Activated CD4-positive, alpha-beta T cell treated with anti-CD3 and anti-CD28 coated beads, Interleukin-10, Interleukin-2, amounts not matched to agents 100 ng/mL and 50 ng/mL, durations not matched to agents 16 hours and 8 hours (primary cell): ENCODE measurements at regions not wholly inside any gene's neighbourhood (a gene's known extent, or its start where the extent isn't known, plus 50 kb on each side); places are given as distances from the start of the nearest gene placed in this dataset.

ENCODE experiments used
- DNase-seq: peaks from one replicate; pipeline ENCODE4 v3.0.0-alpha.2; 2020

DNA sequence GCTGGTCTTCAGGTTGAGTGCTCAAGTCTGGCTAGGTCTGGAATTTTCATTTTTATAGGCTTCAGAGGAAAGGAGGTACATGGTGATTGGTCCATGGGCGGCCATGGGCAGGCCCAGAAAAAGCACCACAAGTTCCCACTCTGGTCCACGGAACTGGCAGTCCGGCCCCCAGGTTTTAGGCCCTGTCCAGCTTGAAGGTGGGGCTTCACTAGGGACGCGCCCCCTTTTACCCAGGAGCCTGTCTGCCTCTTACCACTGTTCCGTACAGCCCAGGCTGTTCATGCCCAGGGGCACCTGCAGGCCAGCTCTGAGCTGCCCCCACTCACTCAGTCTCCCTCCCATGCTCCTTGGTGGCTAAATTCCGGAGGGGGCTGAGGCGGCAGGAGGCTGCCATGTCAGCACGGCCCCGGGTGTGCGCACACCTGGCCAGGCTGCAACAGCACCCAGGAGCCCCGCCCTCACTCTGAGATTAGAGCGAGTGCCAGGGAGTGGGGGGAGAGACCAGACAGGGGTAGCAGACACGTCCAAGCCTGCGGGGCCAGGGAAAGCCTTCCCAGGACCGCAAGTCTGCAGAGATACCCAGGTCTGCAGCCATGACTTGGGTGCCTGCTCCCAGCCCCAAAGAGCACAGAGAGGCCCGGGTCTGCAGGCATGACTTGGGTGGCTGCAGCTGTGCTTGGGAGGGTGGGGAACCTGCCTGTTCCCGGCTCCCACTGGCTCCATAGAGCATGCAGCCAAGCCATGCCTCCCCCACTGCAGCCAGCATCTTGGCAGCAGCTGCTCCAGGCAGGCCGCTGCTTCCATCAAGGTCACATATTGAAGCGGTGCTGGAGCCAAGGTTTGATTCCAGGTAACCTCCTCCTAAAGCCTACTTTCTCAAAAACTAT lies 390.2 kb upstream of the SGCD start:
- no peak for DNase-seq

DNA sequence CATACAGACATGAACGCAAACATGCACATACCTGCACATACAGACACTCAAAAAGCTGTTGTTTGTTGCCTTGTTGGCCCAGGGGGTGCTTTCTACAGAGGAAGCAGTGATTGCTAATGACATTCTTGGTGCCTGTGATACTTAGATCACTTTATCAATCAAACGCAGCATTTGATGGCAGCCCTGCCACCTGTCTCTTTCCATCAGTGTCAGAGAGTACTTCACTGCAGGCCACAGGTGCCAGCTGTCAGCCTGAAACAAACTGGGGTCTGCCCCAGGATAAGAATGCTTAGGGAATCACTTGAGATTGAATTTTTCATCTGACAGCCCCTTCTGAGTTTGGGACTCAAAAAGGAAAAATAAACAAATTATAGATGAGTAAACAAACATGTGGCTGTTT lies 388.9 kb upstream of the SGCD start:
- no peak for DNase-seq

- DNase-seq: no peak
Measured at GRCh38 chr5:155941340-155941739, 385.6 kb upstream of the SGCD start.

GRCh38 chr5:155943516-155944407 lies 383.2 kb upstream of the SGCD start:
- peak; percentile 38 for DNase-seq

DNA sequence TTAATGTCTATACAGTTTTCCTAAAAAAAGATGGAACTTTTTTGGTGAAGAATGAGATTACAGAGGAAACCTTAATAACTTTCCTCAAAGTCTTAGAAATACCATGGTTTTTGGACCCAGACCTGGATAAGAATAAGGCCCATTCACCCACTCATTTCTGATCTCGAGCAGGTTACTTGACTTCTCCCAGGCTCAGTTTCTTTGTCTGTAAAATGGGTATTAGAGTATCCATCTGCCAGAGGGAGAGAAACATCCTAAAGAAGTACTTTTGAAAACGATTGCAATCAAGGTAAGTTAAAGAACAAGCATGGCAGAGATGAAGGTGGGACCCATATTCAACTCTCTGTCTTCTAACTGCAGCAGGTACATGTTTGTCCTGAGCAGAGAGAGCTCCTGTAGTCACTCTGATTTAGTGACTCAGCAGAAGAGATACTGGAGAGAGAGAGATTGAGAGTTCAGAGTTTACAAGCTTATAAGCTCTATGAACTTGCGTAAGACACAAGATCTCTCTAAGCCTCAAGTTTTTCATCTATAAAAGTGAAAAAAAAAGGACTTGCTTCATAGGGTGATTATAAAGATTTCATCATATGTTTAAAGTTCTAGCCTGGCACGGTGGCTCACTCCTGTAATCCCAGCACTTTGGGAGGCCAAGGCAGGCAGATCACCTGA lies 379.4 kb upstream of the SGCD start:
- no peak for DNase-seq

DNA sequence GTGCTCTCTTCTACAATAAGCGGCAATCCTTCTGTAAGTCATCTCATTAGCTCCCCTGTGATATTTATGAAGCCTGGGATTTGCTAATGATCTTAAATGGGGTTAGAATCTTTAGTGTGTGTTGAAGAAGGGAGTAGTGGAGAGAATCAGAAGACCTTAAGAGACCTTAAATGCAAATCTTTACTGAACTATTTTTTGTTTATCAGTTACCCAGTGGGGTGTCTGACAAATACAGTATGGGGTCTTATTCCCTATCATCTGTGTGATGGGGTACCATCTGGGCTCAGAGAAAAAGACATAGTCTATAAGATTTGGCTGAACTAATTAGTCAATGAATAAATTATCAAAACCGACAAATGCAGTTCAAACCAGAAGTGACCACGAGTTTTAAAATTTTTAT lies 378.4 kb upstream of the SGCD start:
- DNase-seq: no peak

DNA sequence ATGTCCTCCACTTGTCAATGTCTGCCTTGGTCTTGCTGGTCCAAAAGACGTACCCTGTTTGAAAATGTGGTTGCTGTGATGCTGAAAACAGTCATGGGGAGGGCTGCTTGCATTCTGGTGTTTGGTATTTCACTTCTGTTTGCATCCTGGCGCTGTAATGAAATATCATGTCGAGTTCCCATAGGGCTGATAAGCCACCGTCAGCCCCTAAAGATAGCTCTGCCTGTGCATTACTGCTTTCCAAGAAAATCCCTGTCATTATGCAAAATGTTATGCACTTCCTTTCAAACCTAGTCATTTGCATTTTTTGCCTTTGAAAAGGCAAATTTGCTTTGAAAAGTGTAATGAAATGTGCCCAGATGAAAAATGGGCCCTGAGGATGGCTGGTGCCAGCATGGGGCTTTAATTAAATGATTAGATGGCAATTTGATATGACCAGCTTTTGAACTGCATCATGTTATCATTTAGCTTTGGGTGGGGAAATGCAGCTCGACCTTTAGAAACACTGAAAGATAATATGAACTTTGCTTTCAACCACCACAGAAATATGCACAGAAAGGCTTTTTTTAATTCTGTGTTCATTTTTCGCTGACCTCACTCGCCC lies 374.4 kb upstream of the SGCD start:
- DNase-seq: no peak

DNA sequence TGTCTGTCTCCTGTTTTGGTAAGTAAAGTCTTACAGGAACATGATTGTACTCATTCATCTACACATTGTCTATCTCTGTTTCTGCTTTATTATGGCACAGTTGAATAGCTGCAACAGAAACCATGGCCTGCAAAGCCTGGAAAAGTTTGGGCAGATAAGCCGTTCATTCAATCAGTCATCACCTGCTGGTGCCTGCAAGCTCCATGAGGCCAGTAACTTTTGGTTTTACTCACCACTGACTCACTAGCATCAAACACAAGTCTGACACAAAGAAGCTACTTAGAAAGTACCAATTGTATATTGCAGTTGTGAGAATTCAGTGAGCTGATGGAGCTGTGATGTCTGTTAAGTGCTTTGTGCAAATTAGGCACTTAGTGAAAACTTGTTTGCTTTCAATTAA lies 373.6 kb upstream of the SGCD start:
- DNase-seq: peak; percentile 65

DNA sequence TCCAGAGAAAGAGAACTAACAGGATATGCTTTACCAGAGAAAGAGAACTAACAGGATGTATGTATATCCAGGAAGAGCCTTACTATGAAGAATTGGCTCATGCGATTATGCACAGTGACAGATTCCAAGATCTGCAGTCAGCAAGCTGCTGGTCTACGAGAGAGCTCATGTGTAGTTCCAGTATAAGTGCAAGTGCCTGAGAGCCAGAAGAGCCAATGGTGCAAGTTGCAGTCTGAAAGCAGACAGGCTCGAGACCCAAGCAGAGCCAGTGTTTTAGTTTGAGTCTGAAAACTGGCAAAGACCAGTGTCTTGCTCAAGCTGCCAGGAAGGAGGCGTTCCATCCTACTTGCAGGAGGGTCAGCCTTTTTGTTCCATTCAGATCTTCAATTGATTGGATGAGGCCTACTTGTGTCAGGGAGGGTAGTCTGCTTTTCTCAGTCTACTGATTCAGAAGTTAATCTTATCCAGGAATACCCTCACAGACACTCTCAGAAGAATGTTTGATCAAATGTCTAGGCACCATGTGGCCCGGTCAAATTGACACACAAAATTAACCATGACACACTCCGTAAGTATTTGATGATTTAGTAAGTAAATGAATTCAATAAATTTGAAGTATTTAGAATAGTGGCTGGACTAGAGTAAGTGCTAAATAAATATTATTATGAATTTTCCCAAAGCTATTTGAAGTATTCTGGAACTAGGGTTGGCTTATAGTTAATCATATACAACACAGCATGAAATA lies 372.1 kb upstream of the SGCD start:
- DNase-seq: no peak

DNA sequence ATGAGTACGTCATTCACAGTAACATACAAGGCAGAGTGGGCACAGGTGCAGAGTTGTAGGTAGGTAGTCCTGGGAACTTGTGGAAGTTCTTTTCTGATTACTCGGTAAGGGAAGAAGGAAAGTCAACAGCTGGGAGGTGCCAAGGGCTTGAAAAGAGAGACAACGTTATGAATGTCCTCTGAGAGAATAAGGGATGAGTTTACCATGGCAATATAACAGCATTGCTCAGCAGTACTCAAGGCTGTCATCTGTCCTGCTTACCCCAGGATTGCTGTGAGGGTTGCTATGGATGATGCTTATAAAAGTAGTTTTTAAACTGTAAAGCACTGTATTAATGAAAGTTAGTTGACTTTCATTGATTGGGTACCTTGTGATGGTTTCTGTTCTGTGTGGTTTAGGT lies 369.1 kb upstream of the SGCD start:
- DNase-seq: no peak

GRCh38 chr5:155959082-155959481 lies 367.9 kb upstream of the SGCD start:
- DNase-seq: no peak

GRCh38 chr5:155960177-155960576 lies 366.8 kb upstream of the SGCD start:
- DNase-seq: no peak

- DNase-seq: no peak
Measured at GRCh38 chr5:155969537-155969936, 357.4 kb upstream of the SGCD start.

DNA sequence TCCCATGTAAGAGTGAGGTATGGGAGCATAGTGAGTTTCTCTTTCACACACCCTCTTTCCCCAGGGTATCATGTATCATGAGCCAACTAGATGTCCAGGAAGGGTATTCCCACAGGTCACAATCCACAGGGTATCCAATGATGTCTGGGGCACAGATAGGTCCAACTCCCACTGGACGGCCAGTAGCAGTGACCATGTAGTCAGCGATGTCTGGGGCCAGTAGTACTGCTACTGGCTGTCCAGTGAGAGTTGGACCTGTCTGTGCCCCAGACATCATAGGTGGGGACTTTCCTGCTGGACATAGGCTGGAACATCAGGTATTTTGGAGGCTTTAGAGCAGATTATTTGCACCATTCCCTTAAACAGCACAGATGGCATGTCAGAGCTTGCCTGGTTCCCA lies 352.6 kb upstream of the SGCD start:
- DNase-seq: no peak

DNA sequence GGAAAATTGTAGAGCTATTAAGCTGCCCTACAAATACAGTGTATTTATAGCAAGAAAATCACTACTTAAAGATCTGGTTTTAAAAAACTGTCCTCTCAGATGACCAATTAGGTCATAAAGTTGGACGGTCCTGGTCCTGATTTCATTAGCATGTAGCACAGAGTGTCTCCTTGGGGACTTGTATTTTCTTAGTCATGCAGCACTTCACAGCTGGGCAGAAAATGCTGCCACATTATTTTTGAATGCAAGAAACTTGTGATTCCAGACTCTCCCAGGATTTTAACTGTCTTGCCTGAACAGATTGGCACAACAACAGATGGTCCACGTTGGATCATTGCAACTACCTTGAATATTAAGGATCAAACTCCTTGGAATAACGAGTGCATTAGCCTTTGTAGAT lies 348.1 kb upstream of the SGCD start:
- DNase-seq: no peak

- no peak for DNase-seq
Measured at GRCh38 chr5:155982354-155982753, 344.6 kb upstream of the SGCD start.

DNA sequence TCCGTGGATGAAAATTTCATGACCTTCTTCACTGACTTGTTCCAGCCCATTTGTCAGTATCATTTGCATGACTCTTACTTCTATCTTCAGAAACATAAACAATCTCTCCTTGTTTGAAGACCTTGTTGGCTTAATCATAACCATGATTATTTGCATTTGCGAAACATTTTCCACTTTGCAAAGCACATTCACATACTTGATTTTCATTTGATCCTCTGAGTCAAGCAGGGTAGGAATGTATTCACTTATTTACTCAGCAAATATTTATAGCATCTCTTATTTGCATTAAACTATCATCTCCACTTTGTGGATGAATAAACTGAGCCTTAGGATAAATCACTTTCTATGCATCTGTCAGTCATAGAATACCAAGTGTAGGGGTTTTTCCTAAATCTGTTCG lies 343.0 kb upstream of the SGCD start:
- DNase-seq: no peak

- DNase-seq: no peak
Measured at GRCh38 chr5:155987265-155987810, 339.6 kb upstream of the SGCD start.

DNA sequence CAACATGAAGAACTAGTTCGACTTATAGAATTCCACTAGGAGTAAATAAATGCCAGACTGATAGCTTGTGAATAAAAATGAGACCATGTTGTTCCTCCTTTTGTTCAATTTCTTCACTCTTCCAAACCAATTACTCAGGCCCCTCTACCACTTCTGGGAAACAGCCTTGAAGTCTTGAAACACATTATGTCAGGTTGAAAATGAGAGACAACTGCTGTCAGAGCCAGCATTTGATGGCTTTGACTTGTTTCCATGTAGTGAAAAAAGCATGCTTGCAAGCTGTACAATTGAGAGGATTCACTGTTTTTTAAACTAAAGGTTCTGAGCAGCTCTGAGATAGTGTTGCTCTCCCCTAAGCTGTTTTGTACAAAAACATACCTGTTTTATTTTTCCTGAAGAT lies 337.1 kb upstream of the SGCD start:
- no peak for DNase-seq

DNA sequence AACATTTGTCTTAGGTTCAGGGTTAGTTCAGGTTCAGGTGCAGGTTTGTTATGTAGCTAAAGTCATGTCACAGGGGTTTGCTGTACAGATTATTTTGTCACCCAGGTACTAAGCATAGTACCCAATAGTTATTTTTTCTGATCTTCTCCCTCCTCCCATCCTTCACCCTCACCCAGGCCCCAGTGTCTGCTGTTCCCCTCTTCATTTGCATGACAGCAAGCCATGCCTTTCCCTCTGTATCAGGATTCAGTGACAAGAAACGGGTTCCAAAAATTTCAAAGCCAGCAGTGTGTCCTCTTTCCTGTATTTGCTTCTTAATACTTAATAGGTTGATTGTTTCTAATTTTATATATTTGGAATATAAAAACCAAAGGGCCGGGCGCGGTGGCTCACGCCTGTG lies 330.8 kb upstream of the SGCD start:
- no peak for DNase-seq

DNA sequence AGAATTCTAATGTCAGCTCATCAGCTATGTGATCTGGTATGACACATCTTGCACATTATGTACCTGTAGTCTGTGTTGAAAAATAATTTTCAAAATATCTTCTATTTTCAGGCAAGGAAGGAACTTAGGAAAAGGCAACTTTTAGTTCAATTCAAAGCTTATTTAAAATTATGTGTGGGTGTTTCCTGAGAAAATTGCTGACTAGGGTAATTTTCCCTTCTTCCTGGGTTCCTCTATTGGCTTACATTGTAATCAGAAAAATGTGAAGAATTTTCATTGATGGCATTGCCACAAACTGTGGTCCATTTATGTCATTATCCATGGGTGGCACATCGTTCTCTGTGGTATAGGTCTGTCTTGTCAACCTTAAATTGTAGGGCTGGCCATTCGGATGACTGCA lies 328.7 kb upstream of the SGCD start:
- no peak for DNase-seq

DNA sequence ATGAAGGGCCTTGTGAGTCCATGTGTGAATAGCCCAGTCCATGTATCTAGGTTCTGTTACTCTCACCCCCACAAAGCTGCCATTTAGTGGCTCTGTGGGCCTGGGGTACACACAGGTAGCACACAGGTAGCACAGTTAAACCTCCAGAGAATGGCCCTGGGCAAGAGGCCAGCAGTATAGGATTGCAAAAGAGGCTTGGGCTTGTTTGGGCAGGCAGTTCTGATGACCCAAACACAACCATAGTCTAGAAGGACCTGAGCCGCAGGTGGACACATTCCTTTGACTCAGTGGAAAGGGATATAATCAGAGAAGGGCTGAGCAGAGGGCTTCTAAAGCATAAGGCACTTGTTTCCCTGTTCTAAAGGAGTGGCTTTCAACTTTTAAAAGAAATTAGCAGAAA lies 326.8 kb upstream of the SGCD start:
- no peak for DNase-seq
